ENCODE measurements at regions not wholly inside any gene's neighbourhood (a gene's known extent, or its start where the extent isn't known, plus 50 kb on each side); places are given as distances from the start of the nearest gene placed in this dataset.

- Histone ChIP-seq H3K9ac (replicated peaks; ENCODE audit: extremely low read depth, insufficient read depth, low read length) (no peak overlapping the region), H3K4me3 (replicated peaks in 1 of 3; ENCODE audit: insufficient read depth in 1 of 3, low read depth in 1 of 3, low read length in 3 of 3) (no peak overlapping the region), H4K20me1 (replicated peaks; ENCODE audit: control insufficient read depth, extremely low read depth, insufficient read depth, low read length) (no peaks in the 10 kb centered on the region), H3K4me1 (ENCODE audit: control insufficient read depth, extremely low read depth, insufficient read depth, low read length) (no peaks in the 10 kb centered on the region), H3K4me2 (ENCODE audit: insufficient read depth, low read length) (no peak overlapping the region), H3K9me3 (replicated peaks; ENCODE audit: control insufficient read depth, insufficient read depth, low read length) (no peaks in the 10 kb centered on the region), H3K36me3 (ENCODE audit: control insufficient read depth in 2 of 2, extremely low read depth in 1 of 2, insufficient read depth in 2 of 2, low read length in 2 of 2) (no peaks in the 10 kb centered on the region), H3K79me2 (ENCODE audit: control insufficient read depth, insufficient read depth, low read length) (no peaks in the 10 kb centered on the region), H2AFZ (ENCODE audit: low read depth, low read length) (no peak overlapping the region), H3K9me1 (replicated peaks; ENCODE audit: control insufficient read depth, extremely low read depth, insufficient read depth, low read length) (no peaks in the 10 kb centered on the region), H3K27ac (ENCODE audit: insufficient read depth, low read depth, low read length) (no peak overlapping the region), H3K27me3 (ENCODE audit: control insufficient read depth in 2 of 2, insufficient read depth in 2 of 2, low read length in 2 of 2) (peaks cover 0 to 1% of the 10 kb centered on the region in 2 experiments)
- DNase-seq (ENCODE audit: low read depth, low spot score), result no peak
- TF ChIP-seq MAX (IDR thresholded peaks at IDR 0.05; ENCODE audit: insufficient read depth, insufficient read length) (no peak), POLR2A (IDR thresholded peaks at IDR 0.05; ENCODE audit: low read depth, low read length) (no peak), FOS (IDR thresholded peaks at IDR 0.05; ENCODE audit: borderline replicate concordance, insufficient read depth, low read length) (peak; percentile 44)
- intact Hi-C loops (cut with micrococcal nuclease), result no loop called here
- BruUV-seq (replicated peaks), result no TSS peak
- POLR2A ChIA-PET, result interaction anchor here (0.6 kb wide), 1 partner anchor 12 kb away, joined by 3 read pairs; no protein-coding TSS in a partner anchor
- dilution Hi-C loops (cut with MboI; ENCODE audit: extremely low pct_ligation_motif_present, low sequenced_read_pairs), result no loop called here
- CTCF ChIA-PET, result interaction anchor here (1.0 to 2.3 kb wide), 4 partner anchors 13 to 109 kb away, joined by 3 to 11 read pairs (median 4); no protein-coding TSS in a partner anchor
- FAIRE-seq, result no peak
Observed at GRCh38 chr1:212179394-212180076, 105.7 kb upstream of the PPP2R5A start.

GRCh38 chr1:212181015-212181882 lies 104.0 kb upstream of the PPP2R5A start:
- no peaks in the 10 kb centered on the region for H3K36me3 ChIP-seq (ENCODE audit: control insufficient read depth in 2 of 2, extremely low read depth in 1 of 2, insufficient read depth in 2 of 2, low read length in 2 of 2)
- FAIRE-seq (no peak), DNase-seq (ENCODE audit: low read depth, low spot score) (no peak)
- H3K4me3 ChIP-seq (replicated peaks in 1 of 3; ENCODE audit: insufficient read depth in 1 of 3, low read depth in 1 of 3, low read length in 3 of 3), result no peak overlapping the region
- POLR2A ChIA-PET, result no interaction called here
- H3K4me1 ChIP-seq (ENCODE audit: control insufficient read depth, extremely low read depth, insufficient read depth, low read length), result no peaks in the 10 kb centered on the region
- H3K9me1 ChIP-seq (replicated peaks; ENCODE audit: control insufficient read depth, extremely low read depth, insufficient read depth, low read length), result no peaks in the 10 kb centered on the region
- H3K27ac ChIP-seq (ENCODE audit: insufficient read depth, low read depth, low read length), result no peak overlapping the region
- H3K9ac ChIP-seq (replicated peaks; ENCODE audit: extremely low read depth, insufficient read depth, low read length), result no peak overlapping the region
- no peaks in the 10 kb centered on the region for H3K79me2 ChIP-seq (ENCODE audit: control insufficient read depth, insufficient read depth, low read length)
- H3K4me2 ChIP-seq (ENCODE audit: insufficient read depth, low read length), result no peak overlapping the region
- no peaks in the 10 kb centered on the region for H4K20me1 ChIP-seq (replicated peaks; ENCODE audit: control insufficient read depth, extremely low read depth, insufficient read depth, low read length)
- intact Hi-C loops (cut with micrococcal nuclease) (no loop called here), dilution Hi-C loops (cut with MboI; ENCODE audit: extremely low pct_ligation_motif_present, low sequenced_read_pairs) (no loop called here)
- CTCF ChIA-PET, result interaction anchor here (2.3 kb wide), 1 partner anchor 110 kb away, joined by 11 read pairs; no protein-coding TSS in a partner anchor
- H2AFZ ChIP-seq (ENCODE audit: low read depth, low read length), result no peak overlapping the region
- no peaks in the 10 kb centered on the region for H3K9me3 ChIP-seq (replicated peaks; ENCODE audit: control insufficient read depth, insufficient read depth, low read length)
- TF ChIP-seq POLR2A (IDR thresholded peaks at IDR 0.05; ENCODE audit: low read depth, low read length) (no peak), POLR2AphosphoS5 (IDR thresholded peaks at IDR 0.05; ENCODE audit: insufficient read depth, low read depth, low read length) (no peak), MYC (IDR thresholded peaks at IDR 0.05; ENCODE audit: low read depth, low read length) (no peak), CTCF (IDR thresholded peaks at IDR 0.05; ENCODE audit: extremely low read depth in 1 of 2, insufficient read depth in 1 of 2, low read depth in 1 of 2, low read length in 2 of 2) (no peak), FOS (IDR thresholded peaks at IDR 0.05; ENCODE audit: borderline replicate concordance, insufficient read depth, low read length) (no peak), MAX (IDR thresholded peaks at IDR 0.05; ENCODE audit: insufficient read depth, insufficient read length) (no peak), JUN (IDR thresholded peaks at IDR 0.05; ENCODE audit: borderline replicate concordance, insufficient read depth, insufficient read length, low read depth) (no peak), GATA2 (IDR thresholded peaks at IDR 0.05; ENCODE audit: insufficient read depth, insufficient read length, low read depth, low read length) (no peak), EZH2 (IDR thresholded peaks at IDR 0.05; ENCODE audit: borderline replicate concordance, low read depth, low read length, severe bottlenecking) (no peak)
- H3K27me3 ChIP-seq (ENCODE audit: control insufficient read depth in 2 of 2, insufficient read depth in 2 of 2, low read length in 2 of 2), result peaks cover 0 to 1% of the 10 kb centered on the region in 2 experiments
- no TSS peak for BruUV-seq (replicated peaks)
